ENCODE measurements at regions not wholly inside any gene's neighbourhood (a gene's known extent, or its start where the extent isn't known, plus 50 kb on each side); places are given as distances from the start of the nearest gene placed in this dataset.

- no peaks in the 10 kb centered on the region for H3K36me3 ChIP-seq (ENCODE audit: insufficient read depth)
Observed at GRCh38 chr4:154032914-154033313, 244.0 kb upstream of the SFRP2 start.

GRCh38 chr4:154030746-154031145 lies 241.9 kb upstream of the SFRP2 start:
- DNase-seq (ENCODE audit: low spot score): no peak
- H3K27ac ChIP-seq (ENCODE audit: low read depth): peak overlapping the region; percentile 56
- no peaks in the 10 kb centered on the region for H3K79me2 ChIP-seq (replicated peaks; ENCODE audit: insufficient read depth)
- no peak for ATAC-seq
- peak overlapping the region; percentile 71; the same call in 1 of the 2 replicates for H3K4me2 ChIP-seq
- Mint-ChIP-seq H3K4me1 (peaks cover 23% of the 10 kb centered on the region), H3K36me3 (ENCODE audit: low read depth) (peaks cover 10% of the 10 kb centered on the region; the same call in 2 of the 3 replicates), H3K9me3 (peaks cover 12% of the 10 kb centered on the region; the same call in 2 of the 3 replicates), H3K4me3 (no peak overlapping the region), H3K27ac (peak overlapping the region; percentile 68), H3K27me3 (ENCODE audit: insufficient read depth, low read depth, poor library complexity) (no peaks in the 10 kb centered on the region)
- no peak overlapping the region for H3K4me3 ChIP-seq
- no peaks in the 10 kb centered on the region for H3K9me2 ChIP-seq (ENCODE audit: insufficient read depth)
- H3F3A ChIP-seq (replicated peaks; ENCODE audit: low read depth): no peaks in the 10 kb centered on the region
- peaks cover 29% of the 10 kb centered on the region for H3K4me1 ChIP-seq (ENCODE audit: insufficient read depth)
- H2AFZ ChIP-seq: no peak overlapping the region
- no peaks in the 10 kb centered on the region for H3K27me3 ChIP-seq (ENCODE audit: insufficient read depth)
- H4K20me1 ChIP-seq (replicated peaks; ENCODE audit: insufficient read depth): no peaks in the 10 kb centered on the region
- H3K36me3 ChIP-seq (ENCODE audit: insufficient read depth): no peaks in the 10 kb centered on the region
- TF ChIP-seq ZNF462 (CRISPR knock-in tag; IDR thresholded peaks at IDR 0.05): no peak

More at GRCh38 chr4:154032914-154033313, 244.0 kb upstream of the SFRP2 start:
- peaks cover 25% of the 10 kb centered on the region for H3K4me1 ChIP-seq (ENCODE audit: insufficient read depth)
- Mint-ChIP-seq H3K9me3 (peaks cover 12% of the 10 kb centered on the region; the same call in 2 of the 3 replicates), H3K4me3 (no peak overlapping the region), H3K27ac (no peak overlapping the region), H3K27me3 (ENCODE audit: insufficient read depth, low read depth, poor library complexity) (no peaks in the 10 kb centered on the region), H3K36me3 (ENCODE audit: low read depth) (peaks cover 10% of the 10 kb centered on the region; the same call in 2 of the 3 replicates), H3K4me1 (peaks cover 19% of the 10 kb centered on the region)
- ATAC-seq (no peak), DNase-seq (ENCODE audit: low spot score) (no peak)
- no peak overlapping the region for H3K4me3 ChIP-seq
- TF ChIP-seq EZH2phosphoT487 (IDR thresholded peaks at IDR 0.05; ENCODE audit: unreplicated experiment): no peak
- TF ChIP-seq POLR2AphosphoS5 (IDR thresholded peaks at IDR 0.05; ENCODE audit: low read depth): no peak
- no peak for TF ChIP-seq ETS1 (IDR thresholded peaks at IDR 0.05)
- no peak for TF ChIP-seq CREB1 (CRISPR knock-in tag; IDR thresholded peaks at IDR 0.05; ENCODE audit: low read depth)
- no peak for TF ChIP-seq STAT1 (IDR thresholded peaks at IDR 0.05; ENCODE audit: unreplicated experiment)
- no peak for TF ChIP-seq ZNF331 (CRISPR knock-in tag; IDR thresholded peaks at IDR 0.05; ENCODE audit: low read depth)
- TF ChIP-seq REST (IDR thresholded peaks at IDR 0.05; ENCODE audit: unreplicated experiment): no peak
- H3F3A ChIP-seq (replicated peaks; ENCODE audit: low read depth): no peaks in the 10 kb centered on the region
- no peak overlapping the region for H3K27ac ChIP-seq (ENCODE audit: low read depth)
- no peaks in the 10 kb centered on the region for H3K27me3 ChIP-seq (ENCODE audit: insufficient read depth)
- no peaks in the 10 kb centered on the region for H3K9me2 ChIP-seq (ENCODE audit: insufficient read depth)
- H4K20me1 ChIP-seq (replicated peaks; ENCODE audit: insufficient read depth): no peaks in the 10 kb centered on the region
- no peak overlapping the region for H3K4me2 ChIP-seq
- no peaks in the 10 kb centered on the region for H3K79me2 ChIP-seq (replicated peaks; ENCODE audit: insufficient read depth)
- no peak overlapping the region for H2AFZ ChIP-seq
